ENCODE measurements at regions not wholly inside any gene's neighbourhood (a gene's known extent, or its start where the extent isn't known, plus 50 kb on each side); places are given as distances from the start of the nearest gene placed in this dataset.

DNA sequence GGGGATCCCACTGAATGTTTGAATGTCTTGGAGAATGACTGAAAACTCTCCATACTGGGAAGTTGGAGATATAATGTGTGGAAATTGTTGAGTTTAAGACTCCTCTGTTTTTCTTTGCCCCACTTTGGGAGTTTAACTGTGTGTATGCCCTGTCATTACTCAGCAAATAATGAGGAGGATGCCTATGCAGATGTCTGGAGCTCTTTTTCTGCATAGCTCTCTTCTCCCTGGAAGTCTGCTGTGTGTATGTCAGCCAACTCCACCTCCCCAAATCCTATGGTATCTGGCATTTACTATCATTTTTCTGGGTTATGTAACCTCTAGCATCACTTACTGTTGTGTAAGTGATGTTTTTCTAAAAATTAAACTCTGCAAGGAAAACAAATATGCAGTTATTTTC, 122.2 kb downstream of the ANKRD7 start:
- TF ChIP-seq, protein P1, sequence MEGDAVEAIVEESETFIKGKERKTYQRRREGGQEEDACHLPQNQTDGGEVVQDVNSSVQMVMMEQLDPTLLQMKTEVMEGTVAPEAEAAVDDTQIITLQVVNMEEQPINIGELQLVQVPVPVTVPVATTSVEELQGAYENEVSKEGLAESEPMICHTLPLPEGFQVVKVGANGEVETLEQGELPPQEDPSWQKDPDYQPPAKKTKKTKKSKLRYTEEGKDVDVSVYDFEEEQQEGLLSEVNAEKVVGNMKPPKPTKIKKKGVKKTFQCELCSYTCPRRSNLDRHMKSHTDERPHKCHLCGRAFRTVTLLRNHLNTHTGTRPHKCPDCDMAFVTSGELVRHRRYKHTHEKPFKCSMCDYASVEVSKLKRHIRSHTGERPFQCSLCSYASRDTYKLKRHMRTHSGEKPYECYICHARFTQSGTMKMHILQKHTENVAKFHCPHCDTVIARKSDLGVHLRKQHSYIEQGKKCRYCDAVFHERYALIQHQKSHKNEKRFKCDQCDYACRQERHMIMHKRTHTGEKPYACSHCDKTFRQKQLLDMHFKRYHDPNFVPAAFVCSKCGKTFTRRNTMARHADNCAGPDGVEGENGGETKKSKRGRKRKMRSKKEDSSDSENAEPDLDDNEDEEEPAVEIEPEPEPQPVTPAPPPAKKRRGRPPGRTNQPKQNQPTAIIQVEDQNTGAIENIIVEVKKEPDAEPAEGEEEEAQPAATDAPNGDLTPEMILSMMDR (conservative IDR thresholded peaks at IDR 0.05; ENCODE audit: low read depth, low read length), result no peak
- TF ChIP-seq EZH2 (IDR thresholded peaks at IDR 0.05; ENCODE audit: borderline replicate concordance, low read depth, low read length, poor library complexity, severe bottlenecking), result no peak

Data from A673 (cell line).